ENCODE measurements at regions not wholly inside any gene's neighbourhood (a gene's known extent, or its start where the extent isn't known, plus 50 kb on each side); places are given as distances from the start of the nearest gene placed in this dataset.

- no peak for TF ChIP-seq CTCF (IDR thresholded peaks at IDR 0.05)
- no peak for TF ChIP-seq ZFX (IDR thresholded peaks at IDR 0.05; ENCODE audit: borderline replicate concordance)
Observed at GRCh38 chr5:56530626-56531138, 284.7 kb upstream of the MAP3K1 start.
